WERI-Rb-1 (cell line): ENCODE measurements at regions not wholly inside any gene's neighbourhood (a gene's known extent, or its start where the extent isn't known, plus 50 kb on each side); places are given as distances from the start of the nearest gene placed in this dataset.

ENCODE experiments used
- DNase-seq: peaks from one replicate; pipeline ENCODE4 v3.0.0-alpha.2; 2020
- H3K27ac ChIP-seq: fragments of 250-450 bp; sonication (Bioruptor Pico); 2 replicates; pipeline ENCODE4 v1.5.1; 2020; ENCODE audit warnings: mild to moderate bottlenecking, moderate library complexity
- H3K27me3 ChIP-seq: fragments of 250-450 bp; sonication (Bioruptor Pico); 2 replicates; pipeline ENCODE4 v1.5.1; 2021; ENCODE audit warnings: mild to moderate bottlenecking, low read depth, moderate library complexity; ENCODE audit not compliant: insufficient read depth, severe bottlenecking
- H3K36me3 ChIP-seq: fragments of 250-450 bp; sonication (Bioruptor Pico); 2 replicates; pipeline ENCODE4 v1.5.1; 2020; ENCODE audit warnings: mild to moderate bottlenecking, moderate library complexity
- H3K4me3 ChIP-seq: 2 replicates; pipeline ENCODE4 v1.5.1; 2011; ENCODE audit warnings: low read depth, mild to moderate bottlenecking, control low read depth, low read length
- H3K9me3 ChIP-seq: fragments of 250-450 bp; sonication (Bioruptor Pico); 2 replicates; pipeline ENCODE4 v1.5.1; 2021; ENCODE audit warnings: mild to moderate bottlenecking, moderate library complexity; ENCODE audit not compliant: severe bottlenecking
- TF ChIP-seq, protein P1 (sequence below): IDR thresholded peaks from 2 replicates; pipeline ENCODE4 v1.5.1; 2011; ENCODE audit warnings: low read depth, mild to moderate bottlenecking, control low read depth, inconsistent platforms, low read length

DNA sequence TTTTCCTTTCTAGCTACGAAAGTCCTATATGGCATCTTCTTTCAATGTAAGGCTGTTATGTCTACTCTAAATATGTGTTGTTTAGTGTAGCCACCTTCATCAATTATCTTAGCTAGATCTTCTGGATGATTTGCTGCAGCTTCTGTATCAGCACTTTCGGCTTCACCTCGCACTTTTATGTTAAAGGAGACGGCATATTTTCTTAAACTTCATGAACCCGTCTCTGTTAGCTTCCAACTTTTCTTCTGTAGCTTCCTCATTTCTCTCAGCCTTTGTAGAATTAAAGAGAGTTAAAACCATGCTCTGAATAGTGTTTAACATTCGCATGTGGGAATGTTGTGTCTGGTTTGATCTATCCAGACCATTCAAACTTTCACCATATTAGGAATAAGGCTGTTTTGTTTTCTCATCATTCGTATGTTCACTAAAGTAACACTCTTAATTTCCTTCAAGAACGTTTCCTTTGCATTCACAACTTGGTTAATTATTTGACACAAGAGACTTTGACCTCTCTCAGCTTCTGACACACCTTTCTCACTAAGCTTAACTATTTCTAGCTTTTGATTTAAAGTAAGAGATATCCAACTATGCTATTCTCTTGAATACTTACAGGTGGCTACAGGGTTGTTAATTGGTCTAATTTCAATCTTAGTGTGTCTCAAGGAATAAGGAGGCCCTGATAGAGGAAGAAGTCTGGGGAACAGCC lies 476.8 kb downstream of the GABRG1 start:
- no peaks in the 10 kb centered on the region for H3K36me3 ChIP-seq
- H3K4me3 ChIP-seq, result no peak overlapping the region
- no peak for DNase-seq
- no peaks in the 10 kb centered on the region for H3K27me3 ChIP-seq
- H3K9me3 ChIP-seq, result no peaks in the 10 kb centered on the region
- H3K27ac ChIP-seq, result no peak overlapping the region
- TF ChIP-seq, protein P1, sequence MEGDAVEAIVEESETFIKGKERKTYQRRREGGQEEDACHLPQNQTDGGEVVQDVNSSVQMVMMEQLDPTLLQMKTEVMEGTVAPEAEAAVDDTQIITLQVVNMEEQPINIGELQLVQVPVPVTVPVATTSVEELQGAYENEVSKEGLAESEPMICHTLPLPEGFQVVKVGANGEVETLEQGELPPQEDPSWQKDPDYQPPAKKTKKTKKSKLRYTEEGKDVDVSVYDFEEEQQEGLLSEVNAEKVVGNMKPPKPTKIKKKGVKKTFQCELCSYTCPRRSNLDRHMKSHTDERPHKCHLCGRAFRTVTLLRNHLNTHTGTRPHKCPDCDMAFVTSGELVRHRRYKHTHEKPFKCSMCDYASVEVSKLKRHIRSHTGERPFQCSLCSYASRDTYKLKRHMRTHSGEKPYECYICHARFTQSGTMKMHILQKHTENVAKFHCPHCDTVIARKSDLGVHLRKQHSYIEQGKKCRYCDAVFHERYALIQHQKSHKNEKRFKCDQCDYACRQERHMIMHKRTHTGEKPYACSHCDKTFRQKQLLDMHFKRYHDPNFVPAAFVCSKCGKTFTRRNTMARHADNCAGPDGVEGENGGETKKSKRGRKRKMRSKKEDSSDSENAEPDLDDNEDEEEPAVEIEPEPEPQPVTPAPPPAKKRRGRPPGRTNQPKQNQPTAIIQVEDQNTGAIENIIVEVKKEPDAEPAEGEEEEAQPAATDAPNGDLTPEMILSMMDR, result no peak

DNA sequence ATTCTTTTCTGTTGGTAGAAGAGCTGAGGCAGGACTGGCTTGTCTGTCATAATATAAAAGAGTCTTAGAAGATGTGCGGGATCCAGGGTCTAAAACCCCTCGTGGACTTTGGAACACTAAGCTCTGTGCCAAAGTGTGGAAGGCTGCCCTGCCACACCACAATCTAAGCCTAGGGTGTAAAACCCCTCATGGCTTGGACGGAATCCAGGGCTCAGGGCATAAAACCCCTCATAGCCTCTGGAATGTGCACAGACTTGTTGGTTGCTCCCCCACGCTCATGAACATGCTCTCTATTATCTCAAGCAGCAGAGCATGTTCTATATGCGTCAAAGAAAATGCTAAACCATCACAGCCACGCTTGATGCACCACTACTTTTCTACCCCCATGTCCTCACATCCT lies 483.6 kb downstream of the GABRG1 start:
- H3K9me3 ChIP-seq, result no peaks in the 10 kb centered on the region
- DNase-seq, result peak; percentile 11
- H3K36me3 ChIP-seq, result no peaks in the 10 kb centered on the region
- H3K4me3 ChIP-seq, result no peak overlapping the region
- H3K27me3 ChIP-seq, result no peaks in the 10 kb centered on the region
- no peak overlapping the region for H3K27ac ChIP-seq
- TF ChIP-seq, protein P1, result no peak

DNA sequence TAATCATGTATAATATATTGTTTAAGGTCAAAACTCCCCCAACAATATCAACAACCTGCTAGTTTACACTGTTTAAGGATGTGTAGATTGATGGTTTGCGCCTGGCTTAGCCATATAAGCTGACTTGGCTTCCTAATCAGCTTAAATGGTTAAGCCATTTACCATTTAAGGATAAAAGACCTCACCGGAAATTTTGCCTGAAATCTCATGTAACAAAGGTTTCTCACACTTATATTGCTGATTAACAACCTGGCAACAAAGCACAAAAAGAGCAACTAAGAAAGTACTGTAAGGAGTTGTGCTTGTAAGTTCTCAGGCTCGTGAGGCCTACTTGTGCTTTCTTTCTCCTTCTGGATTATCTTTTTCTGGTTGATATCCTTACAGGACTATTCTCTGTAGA lies 485.2 kb downstream of the GABRG1 start:
- TF ChIP-seq, protein P1, result no peak

DNA sequence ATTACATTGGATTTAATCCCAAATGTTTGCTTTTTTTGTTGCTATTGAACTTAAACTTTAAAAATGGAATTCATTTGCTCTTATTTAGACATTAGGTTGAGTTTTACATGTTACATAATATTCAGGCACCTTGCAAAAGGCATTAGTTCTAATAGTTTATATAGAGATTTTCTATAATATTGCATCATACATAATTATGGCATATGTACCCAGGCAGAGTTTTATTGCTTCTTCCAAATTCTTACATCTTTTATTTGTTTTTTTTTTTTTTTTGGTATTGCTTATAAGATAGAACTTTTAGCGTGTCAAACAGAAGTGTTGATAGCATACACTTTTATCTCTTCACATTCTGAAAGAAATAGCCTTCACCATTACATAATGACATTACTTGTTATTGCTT lies 487.7 kb downstream of the GABRG1 start:
- no peak for DNase-seq
- Histone ChIP-seq H3K9me3 (no peaks in the 10 kb centered on the region), H3K4me3 (no peak overlapping the region), H3K36me3 (no peaks in the 10 kb centered on the region), H3K27ac (no peak overlapping the region), H3K27me3 (no peaks in the 10 kb centered on the region)
- TF ChIP-seq, protein P1, result no peak

More for the DNA sequence above, 485.2 kb downstream of the GABRG1 start:
- no peak overlapping the region for H3K4me3 ChIP-seq
- no peaks in the 10 kb centered on the region for H3K9me3 ChIP-seq
- H3K27ac ChIP-seq, result peak overlapping the region; percentile 28
- H3K27me3 ChIP-seq, result no peaks in the 10 kb centered on the region
- H3K36me3 ChIP-seq, result no peaks in the 10 kb centered on the region
- DNase-seq, result peak; percentile 38

DNA sequence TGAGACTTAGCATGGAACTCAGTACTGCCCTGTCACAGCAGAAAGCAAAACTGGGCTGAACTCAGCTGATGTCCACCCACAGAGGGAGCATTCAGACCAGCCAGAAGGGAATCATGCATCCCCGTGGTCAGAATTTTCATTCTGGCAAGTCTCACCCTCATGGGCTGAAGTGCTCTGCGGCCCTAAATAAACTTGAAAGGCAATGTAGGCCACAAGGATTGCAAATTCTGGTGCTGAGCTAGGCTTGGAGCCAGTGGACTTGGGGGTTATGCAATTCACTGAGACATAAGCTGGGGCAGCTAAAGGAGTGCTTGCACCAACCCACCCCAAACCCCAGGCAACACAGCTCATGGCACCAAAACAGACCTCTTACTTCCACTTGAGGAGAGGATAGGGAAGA lies 494.1 kb downstream of the GABRG1 start:
- TF ChIP-seq, protein P1, result no peak
- no peak overlapping the region for H3K4me3 ChIP-seq
- no peak overlapping the region for H3K27ac ChIP-seq
- no peaks in the 10 kb centered on the region for H3K36me3 ChIP-seq
- H3K27me3 ChIP-seq, result no peaks in the 10 kb centered on the region
- no peak for DNase-seq
- no peaks in the 10 kb centered on the region for H3K9me3 ChIP-seq

DNA sequence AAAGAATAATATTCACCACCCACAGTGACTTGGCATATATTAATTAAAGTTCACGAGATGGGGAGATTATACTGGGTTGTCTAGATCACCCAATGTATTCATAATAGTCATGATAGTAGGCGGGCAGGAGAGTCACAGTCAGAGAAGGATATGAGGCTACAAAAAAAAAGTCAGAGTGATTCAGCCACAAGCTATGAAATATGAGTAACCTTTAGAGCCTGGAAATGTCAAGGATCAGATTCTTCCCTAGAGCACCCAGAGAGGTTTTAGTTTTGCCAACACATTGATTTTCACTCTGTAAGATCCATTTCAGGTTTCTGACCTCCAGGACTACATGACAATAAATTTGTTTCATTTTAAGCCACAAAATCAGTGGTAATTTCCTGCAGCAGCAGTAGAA lies 501.9 kb downstream of the GABRG1 start:
- Histone ChIP-seq H3K27ac (no peak overlapping the region), H3K36me3 (no peaks in the 10 kb centered on the region), H3K4me3 (no peak overlapping the region), H3K9me3 (no peaks in the 10 kb centered on the region), H3K27me3 (no peaks in the 10 kb centered on the region)
- TF ChIP-seq, protein P1, result no peak
- no peak for DNase-seq
